ENCODE measurements at regions not wholly inside any gene's neighbourhood (a gene's known extent, or its start where the extent isn't known, plus 50 kb on each side); places are given as distances from the start of the nearest gene placed in this dataset.

DNA sequence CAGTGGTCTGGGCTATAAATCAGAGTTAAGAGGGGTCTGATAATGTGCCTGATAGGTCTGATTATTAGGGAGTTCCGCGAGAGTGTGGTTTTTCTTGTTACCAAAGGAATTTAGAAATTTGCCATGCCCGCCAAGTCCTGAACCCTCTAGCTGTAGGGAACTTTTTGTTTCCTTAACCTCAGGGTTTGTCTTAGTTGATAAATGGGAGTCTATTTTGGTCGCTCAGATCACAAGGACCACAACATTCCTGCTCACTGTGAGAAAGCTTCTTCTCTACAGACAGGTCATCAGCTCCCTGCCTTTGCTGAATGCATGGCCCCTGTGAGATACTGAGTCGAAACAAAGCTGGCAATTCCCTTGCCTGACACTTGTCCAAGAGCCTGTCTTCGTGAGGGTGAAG is 497.8 kb downstream of the HS3ST4 start:
- no peak for DNase-seq

DNA sequence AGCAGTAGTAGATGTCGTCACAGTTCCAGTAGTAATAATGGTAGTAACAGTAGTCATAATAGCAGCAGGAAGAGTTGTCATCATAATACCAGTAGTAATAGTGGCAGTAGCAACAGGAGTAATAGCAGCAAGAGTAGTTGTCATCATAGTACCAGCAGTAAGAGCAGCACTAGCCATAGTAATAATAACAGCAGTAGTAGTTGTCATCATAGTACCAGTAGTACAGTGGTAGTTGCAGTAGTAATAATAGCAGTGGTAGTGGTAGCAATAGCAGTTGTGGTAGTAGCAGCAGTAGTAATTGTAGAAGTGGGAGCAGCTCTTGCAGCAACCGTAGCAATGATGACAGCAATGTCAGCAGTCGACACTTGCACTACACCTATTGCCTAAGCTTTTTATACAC is 502.8 kb downstream of the HS3ST4 start:
- DNase-seq, result no peak

DNA sequence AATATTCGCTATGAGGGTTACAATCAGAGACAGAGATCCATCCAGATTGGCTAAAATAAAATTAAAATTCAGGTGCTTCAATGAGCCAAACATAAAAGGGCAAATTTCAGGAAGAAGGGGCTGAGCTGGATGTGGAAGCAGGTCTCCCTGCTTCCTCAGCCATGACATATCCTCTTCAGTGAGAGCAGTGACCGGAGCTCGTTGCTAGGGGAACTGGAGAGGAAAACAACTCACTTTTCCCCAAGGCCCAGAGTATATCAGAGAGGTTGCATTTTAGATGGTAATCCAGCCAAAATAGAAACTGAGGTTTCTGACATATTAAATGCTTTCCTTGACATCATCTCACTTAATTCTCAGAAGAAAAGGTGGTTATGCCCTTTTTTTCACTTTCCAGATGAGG is 503.5 kb downstream of the HS3ST4 start:
- no peak for DNase-seq

DNA sequence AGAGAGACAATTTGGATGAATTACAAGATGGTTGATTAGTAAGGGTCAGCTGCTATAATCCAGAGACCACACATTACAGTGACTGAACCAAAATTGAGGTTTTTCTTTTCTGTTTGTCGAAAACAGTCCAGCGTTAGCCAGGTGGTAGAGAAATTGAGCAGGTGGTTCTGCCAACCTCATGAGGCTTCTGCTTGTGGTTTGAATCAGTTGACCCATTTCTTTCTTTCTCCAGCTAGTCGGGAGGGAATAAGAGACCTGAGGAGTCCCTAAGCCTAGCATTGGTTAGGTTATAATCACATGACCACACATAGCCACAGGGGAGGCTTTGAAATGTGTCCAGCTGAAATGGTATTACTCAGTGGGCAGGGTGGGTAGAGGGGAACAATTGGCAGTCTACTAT is 504.6 kb downstream of the HS3ST4 start:
- DNase-seq, result no peak

DNA sequence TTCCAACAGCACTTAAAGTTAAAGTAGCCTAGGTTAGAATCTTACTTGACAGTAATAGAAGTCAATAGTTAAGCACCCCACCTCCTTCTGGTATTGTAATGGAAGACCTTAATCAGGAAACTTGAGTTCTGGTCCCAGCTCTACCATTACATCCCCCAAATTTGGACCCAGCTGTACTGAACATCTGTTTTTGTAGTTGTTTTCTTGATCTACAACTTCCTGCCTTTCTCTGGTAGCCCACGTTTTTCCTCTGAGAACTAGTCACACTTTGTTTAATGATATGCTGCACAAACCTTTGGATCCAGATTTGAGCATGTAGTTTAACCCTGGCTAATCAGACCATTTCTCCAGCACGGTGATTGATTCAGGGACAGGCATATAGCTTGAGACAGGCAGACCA is 505.0 kb downstream of the HS3ST4 start:
- DNase-seq, result no peak

DNA sequence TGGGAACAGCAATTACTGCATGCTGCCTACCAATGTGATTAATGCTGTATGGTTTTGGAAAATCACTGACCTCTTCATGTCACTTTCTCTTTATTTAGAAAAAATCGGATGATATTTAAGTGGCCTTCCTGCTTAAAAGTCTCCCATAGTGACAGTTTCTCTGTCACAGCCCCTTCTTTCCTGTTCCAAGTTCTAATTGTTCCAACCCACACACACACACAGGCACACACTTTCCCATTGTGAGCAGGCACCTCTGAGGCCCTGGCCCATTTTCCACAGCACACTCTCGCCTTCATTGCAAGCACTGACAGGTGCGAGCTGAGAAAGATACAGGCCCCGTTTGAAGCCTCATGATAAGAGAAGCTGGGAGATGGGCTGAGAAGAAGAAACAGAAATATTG is 505.9 kb downstream of the HS3ST4 start:
- no peak for DNase-seq

DNA sequence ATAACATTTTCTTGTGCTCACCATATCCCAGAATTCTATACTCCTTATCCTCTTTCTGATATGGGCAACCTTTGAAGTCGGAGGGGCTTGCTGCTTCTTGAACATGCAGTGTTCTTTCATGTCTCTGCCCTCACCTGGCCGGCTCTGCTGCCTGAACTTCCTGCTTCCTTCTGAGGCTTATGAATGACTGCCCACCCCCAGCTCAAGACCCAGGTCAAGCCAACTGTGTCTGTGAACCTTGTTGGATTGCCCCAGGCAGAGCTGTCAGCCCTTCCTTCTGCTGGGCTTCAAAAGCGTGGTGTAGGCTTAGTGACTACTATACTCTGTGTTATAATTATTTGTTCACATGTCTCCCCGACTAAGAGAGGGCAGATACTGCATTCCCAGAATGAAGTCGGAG is 506.5 kb downstream of the HS3ST4 start:
- no peak for DNase-seq

DNA sequence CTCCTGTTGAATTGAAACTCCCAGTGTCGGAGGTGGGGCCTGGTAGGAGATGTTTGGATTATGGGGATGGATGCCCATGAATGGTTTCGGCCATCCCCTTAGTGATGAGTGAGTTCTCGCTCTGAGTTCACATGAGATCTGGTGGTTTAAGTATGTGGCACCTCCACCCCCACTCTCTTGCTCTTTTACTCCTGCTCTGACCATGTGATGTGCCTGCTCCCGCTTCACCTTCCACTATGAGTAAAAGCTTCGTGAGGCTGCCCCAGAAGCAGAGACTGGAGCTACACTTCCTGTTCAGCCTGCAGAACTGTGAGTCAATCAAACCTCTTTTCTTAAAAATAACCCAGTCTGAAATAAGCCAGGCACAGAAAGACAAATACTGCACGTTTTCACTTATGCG is 512.4 kb downstream of the HS3ST4 start:
- no peak for DNase-seq

DNA sequence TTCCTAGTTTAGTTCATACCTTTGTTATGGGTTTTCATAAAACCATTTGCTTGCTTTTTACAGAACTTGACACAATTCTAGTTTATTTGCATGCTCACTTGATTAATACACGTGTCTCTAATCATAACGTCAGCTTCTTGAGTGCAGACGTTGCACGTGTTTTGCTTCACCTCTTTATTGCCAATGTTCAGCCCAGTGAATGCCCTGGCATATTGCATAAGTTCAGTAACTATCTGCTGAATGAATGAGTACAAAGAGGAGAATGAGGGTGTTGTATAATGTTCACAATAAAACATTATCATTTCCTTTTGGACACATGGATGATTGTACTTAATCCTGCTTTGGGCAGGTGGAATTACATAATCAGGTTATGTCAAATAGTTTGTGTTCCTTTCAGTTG is 519.8 kb downstream of the HS3ST4 start:
- no peak for DNase-seq

DNA sequence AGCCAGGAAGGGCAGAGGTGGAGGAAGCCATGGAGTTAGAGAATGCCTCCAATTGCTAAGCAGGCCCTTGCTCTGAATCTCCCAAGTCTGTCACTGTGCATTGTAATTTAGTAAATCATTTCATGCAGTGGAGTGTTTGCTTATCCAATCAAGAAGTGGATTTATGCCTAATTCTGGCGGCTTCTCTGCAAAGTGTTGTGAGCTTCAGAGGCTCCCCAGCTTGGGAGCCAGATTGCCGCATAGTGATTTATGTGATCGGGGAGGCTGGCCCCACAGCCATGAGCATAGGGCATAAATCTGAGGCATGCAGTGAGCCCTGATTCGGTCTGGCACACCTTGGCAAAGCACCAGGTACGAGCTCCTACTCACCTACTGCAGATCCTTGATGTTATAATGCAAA is 520.8 kb downstream of the HS3ST4 start:
- no peak for DNase-seq

DNA sequence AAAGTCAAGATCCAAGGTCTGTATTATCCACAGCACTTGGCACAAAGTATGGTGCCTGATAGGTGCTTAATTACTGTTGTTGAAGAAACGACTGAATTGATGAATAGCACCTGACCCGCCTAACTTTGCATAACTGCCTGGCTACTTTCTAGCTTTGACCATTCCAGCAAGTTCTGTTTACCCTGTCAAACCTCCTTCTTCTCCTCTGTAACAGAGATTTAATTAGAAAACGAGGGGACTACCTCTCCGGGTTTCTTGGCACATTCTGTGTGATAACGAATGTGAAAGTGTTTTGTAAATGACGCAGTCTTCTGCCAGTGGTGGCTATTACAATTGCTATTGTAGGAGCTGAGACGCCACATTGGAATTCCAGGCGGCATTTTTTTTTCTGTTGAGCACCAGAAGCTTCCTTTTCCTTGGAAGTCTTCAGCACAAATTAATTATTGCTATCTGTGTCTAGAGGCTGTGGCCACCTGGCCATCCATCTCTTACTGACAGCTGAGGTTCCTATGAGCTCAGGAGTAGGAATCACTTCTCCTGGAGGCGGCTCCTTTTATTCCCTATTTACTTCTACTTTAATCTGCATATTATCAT is 522.9 kb downstream of the HS3ST4 start:
- DNase-seq, result no peak

DNA sequence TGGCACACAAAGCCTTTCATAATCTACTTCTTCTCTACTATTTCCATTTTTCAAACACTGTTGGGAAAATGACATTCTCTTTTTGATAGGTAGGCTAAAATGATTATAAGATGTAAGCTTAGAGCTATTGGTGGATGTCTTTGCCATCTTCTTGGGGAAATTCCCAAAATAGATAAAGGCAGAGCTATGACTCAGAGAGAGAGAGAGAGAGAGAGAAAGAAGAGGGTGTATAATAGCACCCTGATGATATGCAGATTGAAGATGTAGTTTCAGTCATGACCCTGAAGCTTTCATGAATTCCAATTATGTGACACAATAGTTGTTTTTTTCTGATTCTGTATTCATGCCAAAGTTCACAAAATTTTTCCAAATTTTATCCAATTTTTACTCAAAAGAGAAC is 529.1 kb downstream of the HS3ST4 start:
- DNase-seq, result no peak

DNA sequence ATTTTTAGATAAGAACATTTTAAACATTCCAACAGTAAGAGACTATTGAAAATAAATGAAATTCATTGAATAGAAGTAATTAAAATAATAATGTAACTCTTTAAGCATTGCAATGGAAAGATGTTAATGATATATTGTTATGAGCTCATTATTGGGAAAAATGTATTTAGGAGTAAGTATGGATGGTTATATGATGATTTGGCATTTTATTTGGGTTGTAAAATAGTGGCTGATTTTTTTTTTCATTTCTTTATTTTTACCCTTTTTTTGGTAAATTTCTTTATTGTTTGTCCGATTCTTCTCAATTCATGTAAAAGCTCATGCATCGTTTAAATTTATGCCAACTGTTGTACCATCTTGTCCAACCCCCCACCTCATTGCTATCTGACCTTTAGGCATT is 539.9 kb downstream of the HS3ST4 start:
- DNase-seq, result no peak

DNA sequence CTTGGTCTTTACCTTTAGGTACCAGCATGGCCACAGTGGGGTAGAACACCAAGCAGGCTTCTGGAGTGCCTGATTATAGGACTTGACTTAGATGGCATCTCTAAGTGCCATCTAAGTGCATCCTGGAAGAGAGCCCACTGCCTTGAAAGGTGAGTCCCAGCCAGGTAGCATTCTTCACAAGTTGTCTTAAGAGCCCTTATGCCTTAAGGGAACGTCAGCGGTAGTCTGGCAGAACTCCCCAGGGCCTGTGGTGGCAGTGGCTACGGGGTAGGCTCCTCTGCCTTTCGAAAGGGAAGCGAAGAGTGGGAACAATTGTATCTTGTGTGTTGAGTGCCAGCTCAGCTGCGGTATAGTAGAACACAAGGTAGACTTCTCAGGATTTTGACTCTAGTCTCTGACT is 549.0 kb downstream of the HS3ST4 start:
- DNase-seq, result no peak

DNA sequence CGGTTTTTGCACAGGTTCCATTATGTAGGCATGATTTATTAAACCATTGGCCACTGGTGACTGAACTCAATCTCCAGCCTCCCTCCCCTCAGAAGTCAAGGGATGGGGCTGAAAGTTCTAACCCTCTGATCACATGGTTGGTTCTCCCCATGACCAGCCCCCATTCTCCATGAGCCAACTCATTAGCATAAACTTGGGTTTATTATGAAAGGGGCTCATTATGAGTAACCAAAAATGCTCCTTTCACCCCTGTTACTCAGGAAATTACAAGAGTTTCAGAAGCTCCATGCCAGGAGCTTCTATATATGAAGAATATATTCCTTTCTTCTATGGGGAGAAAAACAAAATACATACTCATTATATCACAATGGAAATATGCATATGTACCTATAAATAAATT is 555.3 kb downstream of the HS3ST4 start:
- no peak for DNase-seq

DNA sequence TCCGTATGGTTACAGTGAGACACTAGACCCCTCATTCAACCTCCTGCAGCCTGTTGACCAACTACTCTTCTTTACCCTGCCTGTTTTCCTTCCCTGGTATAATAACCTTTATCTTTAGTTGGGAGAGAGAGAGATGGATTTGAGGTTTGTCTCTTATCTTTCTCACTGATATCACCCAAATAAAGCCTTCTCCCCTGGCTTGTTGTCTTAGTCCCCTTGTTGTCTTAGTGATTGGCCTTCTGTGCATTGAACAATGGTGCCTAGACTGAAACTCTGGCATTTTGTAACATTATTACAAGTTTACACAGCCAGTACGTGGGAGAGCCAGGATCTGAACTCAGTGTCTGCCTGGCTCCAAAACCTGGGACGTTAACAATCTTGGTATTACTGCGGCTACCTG is 560.8 kb downstream of the HS3ST4 start:
- DNase-seq, result no peak

DNA sequence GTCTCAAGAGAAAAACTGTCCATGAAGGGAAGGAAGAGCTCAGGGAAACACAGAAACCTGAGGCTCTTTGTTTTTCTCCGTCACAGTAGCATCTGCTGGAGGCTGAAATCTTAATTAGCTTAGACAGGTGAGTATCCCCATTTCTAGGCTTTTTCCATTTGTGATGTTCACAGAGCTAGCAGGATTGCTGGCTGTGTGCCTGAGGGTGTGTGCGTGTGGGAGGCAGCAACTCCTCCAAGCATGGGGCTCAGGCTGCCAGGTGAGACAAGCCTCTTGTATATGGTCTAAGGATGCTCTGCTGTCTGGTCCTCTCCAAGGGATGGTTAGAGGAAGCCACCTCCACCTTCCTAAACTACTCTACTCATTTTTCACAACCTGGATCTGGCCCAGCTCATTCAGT is 569.9 kb downstream of the HS3ST4 start:
- DNase-seq, result no peak

DNA sequence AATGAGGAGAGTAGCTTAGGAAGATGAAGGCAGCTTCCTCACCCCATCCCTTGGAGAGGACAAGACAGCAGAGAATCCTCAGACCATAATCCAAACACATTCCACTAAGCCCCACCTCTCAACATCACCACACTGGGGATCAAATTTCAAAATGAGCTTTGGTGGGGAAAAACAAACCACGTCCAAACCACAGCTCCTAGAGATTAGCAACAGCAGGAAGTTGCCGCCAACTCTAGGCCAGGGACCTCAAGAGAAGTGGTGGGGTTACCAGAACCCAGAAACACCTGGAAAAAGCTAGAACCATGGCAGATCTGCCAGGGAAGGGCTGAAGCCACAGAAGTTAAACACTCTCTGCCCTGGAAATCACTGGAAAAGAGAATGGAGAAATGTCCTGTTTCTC is 571.6 kb downstream of the HS3ST4 start:
- no peak for DNase-seq

DNA sequence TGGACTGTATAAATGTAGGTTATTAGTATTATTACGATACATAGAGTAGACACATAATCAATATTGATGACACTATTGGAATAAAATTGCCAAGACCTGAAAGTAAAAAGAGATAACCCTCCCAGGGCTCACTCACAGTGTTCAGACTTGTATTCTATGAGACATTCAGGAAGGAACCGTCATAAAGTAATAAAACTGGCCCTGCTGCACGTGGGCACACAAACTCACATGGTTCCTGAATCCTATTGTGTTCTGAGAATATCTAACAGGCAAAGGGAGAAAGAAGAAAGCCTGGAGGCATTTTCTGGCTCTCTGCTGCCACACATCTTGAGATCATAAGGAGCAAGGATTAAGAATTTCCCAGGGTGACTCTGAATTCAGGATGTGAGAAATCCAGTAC is 575.9 kb downstream of the HS3ST4 start:
- no peak for DNase-seq

DNA sequence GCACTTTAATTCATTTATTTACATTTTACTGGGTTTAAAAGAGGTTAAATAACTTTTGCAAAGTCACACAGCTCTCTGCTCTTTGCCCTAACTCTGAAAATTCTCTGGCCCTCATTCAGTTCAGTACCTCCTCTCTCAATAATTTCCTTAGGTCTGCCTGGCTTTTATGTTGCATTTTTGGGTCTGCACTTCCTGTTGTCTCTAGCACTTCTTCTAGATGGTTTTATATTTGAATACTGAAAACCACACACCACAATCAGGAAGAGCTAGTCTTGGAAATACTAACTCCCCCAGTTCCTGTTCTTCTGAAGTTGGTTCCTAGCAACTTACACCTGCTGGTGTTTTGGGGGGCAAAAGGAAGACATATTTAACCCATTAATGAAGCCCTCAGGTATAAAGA is 577.9 kb downstream of the HS3ST4 start:
- DNase-seq, result no peak

DNA sequence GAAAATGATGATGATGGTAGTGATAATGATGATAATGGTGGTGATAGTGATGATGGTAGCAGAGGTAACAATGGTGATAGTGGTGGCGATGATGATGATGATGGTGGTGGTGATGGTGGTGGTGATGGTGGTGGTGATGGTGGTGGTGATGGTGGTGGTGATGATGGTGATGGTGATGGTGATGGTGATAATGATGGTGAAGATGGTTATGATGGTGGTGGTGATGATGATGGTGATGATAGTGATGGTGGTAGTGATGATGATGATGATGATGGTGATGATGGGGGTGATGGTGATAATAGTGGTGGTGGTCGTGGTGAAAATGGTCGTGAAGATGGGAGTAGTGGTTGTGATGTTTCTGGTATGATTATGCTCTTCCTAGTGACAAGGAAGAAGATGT is 581.8 kb downstream of the HS3ST4 start:
- DNase-seq, result no peak

DNA sequence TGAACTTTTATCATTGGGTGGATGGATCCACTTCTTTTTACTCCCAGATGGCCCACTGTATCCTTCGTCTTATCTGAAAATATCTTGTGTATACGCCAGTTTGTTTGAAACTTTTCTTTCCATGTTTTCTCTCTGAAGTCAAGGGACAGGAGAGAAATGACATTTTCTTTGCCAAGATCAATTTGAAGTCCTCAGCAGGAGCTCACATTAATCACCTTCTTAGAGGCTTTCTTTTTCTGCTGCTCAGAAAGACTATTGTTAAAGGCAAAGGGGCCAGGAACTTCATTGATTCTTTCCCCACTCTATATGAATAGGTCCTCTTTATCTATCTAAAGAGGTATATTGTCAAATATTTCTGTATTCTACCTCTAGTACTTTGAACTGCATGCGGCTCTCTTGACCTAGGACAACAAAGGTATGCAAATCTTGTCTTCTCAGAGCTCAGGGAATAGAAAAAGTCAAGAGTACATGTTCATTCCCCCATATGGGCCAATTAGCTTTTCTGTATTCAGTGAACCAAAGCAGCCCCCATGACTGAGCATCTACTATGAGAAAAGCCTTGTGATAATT is 583.3 kb downstream of the HS3ST4 start:
- no peak for DNase-seq

DNA sequence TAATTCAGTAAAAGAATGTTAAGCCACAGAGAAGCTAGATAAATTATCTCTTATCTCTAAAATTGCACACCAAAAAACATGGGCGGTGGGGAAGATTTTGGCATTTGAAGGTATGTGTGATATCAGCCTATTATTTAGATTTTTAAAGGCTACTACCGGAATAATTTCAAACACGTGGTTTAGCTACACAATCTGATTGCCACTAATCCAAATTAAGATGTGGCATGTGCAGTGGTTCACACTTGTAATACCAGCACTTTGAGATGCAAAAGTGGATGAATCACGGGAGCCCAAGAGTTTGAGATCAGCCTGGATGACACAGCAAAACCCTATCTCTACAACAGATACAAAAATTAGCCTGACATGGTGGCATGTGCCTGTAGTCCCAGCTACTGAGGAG is 584.5 kb downstream of the HS3ST4 start:
- no peak for DNase-seq

DNA sequence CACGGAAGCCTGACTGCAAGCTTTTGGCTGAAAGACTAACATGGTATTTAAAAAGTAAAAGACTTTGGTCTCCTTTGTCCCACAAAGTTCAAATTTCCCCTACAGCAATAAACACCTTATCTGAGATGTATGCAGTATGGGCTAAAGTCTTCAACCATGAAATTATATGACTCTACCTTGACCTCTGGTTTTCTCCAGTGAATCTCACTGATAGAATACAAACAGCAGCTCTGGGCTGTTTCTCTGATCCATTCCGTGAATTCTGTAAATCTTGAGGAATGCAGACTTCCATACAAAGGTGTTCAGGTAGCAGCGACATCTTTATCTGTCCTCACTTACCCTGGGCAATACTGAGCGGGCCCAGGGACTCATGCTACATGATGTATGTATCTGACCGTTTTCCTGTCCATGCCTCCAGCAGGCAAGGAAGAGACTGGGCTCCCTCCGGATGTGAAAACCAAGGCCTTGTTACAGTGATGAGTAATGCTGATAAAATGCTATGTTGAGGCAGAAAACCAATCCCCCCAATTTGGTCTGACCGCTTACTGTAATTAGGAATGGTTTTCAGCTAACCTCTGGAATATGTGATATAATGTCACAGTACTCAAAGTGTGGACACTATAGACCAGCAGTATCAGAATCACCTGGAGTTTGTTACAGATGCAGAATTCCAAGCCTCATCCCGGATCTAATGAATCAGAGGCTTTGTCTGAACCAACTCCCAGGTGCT is 589.8 kb downstream of the HS3ST4 start:
- DNase-seq, result no peak

Measured in KG1 (cell line).